ENCODE measurements at regions not wholly inside any gene's neighbourhood (a gene's known extent, or its start where the extent isn't known, plus 50 kb on each side); places are given as distances from the start of the nearest gene placed in this dataset.
A peak's percentile ranks its signal among the peaks of the same experiment; 100 is the strongest.
"Not testable (repeated sequence)": the region's sequence is repeated elsewhere in the genome, so short reads cannot be mapped to it uniquely, and the experiment has no call there.

DNA sequence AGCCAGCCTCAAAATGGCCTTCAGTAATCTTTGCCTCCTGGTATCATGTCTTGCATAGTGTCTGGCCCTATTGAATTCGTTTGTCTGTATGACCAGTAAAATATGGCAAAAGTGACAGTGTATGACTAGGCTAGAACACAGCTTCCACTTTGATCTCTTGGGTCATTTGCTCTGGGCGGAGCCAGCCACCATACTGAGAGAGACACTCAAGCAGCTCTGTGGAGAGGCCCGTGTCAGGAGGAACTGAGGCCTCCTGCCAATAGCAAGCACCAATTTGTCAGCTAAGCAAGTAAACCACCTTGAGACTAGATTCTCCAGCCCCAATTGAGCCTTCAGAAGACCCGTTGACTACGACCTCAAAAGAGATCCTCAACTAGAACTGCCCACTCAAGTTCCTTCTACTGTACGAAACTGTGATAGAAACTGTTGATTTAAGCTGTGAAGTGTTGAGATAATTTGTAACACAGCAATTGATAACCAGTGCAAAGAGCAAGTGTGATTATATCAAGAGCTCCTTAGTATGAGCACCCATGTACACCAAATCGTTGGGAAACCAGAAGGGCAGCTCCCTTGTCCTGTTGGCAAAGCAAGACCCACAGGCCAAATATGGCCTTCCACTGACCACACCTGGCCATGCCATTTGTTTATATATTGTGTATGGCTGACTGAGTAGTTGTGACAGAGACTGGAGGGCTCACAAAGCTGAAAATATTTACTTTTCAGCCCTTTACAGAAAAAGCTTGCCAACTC, 52.7 kb upstream of the SERBP1 start:
- DNase-seq (ENCODE audit: low spot score) = no peak

DNA sequence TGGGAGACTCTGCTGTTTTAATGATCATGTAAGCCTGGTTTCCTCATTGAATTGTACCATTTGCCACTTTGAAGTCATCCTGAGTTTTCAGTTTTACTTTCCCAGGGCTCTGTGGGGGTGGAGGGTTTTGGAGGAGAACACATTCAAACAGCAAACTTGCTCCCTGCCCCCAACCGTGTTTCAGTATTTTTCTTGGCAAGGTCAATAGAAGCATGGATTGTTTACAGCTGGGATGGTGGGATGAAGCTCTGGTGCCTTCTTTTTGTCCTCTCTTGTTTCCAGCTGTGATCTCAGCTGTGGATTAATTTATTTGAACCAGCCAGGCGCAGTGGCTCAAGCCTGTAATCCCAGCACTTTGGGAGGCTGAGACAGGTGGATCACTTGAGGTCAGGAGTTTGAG, 54.3 kb upstream of the SERBP1 start:
- no peak for DNase-seq (ENCODE audit: low spot score)
- intact Hi-C loops (cut with DNase I) = loop anchor here in 1 of 2 donors (10.0 kb wide), 1 partner anchor 270 kb away; no protein-coding TSS in a partner anchor

More for the DNA sequence above, 52.7 kb upstream of the SERBP1 start:
- intact Hi-C loops (cut with DNase I) = loop anchor here in 1 of 2 donors (10.0 kb wide), 1 partner anchor 268 kb away; no protein-coding TSS in a partner anchor

DNA sequence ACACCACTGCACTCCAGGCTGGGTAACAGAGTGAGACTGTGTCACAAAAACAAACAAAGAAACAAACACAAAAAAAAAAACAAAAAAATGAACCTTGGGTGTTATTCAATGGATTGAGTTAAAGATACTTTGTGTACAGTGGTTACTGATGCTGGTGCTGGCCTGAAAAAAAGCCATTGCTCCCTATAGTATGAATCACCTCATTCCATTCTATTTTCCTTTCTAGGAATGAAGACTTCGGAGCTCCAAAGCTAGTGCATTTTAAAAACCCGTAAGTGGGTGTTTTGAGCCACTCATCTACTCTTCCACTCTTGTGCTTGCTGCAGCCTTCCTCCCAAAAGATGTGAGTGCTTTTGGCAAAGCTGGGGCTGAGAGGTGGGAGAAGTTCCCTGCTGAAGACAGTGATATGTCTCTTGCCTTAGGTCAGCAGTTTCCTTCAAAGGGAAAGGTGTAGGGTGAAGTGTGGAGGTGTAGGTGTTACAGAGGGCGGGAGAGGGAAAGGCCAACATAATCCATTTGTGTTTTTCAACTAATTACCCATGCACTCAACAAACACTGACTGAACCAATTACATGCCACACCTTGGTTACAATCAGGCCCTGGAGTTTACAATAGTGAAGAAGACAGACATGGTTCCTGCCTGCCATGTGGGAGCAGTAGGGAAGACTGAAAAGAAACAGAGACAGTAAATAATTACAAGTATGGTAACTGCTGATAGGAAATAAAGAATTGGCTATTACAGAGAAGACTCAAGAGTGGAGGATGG, 55.0 kb upstream of the SERBP1 start:
- no peak for DNase-seq (ENCODE audit: low spot score)
- intact Hi-C loops (cut with DNase I) = loop anchor here in 1 of 2 donors (10.0 kb wide), 1 partner anchor 270 kb away; no protein-coding TSS in a partner anchor

DNA sequence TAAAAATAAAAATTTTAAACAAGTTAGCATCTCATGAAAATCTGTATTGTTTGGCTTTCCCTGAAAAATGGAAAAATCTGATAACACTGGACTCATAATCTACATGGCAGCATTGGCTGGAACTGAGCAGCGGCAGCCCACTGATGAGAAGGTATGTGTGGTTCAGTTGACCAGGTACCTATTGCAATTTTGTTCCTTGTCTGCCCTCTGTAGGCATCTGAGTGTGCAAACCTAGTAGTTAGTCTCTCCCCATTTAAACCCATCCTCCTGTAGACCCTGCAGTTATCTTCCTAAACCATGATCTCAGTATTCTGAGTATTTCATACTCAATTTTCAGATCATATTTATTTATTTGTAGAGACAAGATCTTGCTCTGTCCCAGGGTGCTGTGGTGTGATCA, 59.4 kb upstream of the SERBP1 start:
- DNase-seq (ENCODE audit: low spot score) = no peak
- intact Hi-C loops (cut with DNase I) = loop anchor here in 1 of 2 donors (10.0 kb wide), 1 partner anchor 275 kb away; no protein-coding TSS in a partner anchor

GRCh38 chr1:67491280-67491679, 61.1 kb upstream of the SERBP1 start:
- intact Hi-C loops (cut with DNase I) = no loop called here
- DNase-seq (ENCODE audit: low spot score) = no peak

DNA sequence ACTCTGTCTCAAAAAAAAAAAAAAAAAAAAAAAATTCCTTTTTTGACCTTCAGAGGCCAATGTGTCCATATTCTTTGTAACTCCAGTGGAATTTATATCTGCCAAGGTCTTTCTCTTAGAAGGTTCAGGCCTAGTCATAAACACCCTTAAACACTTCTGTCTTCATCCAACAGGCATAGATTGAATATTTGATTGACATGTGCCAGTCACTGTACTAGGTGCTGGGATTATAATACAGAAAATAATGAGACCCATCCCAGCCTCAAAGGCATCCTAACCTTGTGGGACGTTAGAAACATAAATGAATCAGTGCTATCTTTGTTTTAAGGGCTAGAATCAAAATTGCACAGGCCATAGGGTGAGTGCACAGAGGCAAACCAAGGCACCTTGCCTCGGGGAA, 62.9 kb upstream of the SERBP1 start:
- no peak for DNase-seq (ENCODE audit: low spot score)
- intact Hi-C loops (cut with DNase I) = no loop called here

GRCh38 chr1:67495327-67495726, 65.1 kb upstream of the SERBP1 start:
- DNase-seq (ENCODE audit: low spot score) = no peak
- intact Hi-C loops (cut with DNase I) = no loop called here

DNA sequence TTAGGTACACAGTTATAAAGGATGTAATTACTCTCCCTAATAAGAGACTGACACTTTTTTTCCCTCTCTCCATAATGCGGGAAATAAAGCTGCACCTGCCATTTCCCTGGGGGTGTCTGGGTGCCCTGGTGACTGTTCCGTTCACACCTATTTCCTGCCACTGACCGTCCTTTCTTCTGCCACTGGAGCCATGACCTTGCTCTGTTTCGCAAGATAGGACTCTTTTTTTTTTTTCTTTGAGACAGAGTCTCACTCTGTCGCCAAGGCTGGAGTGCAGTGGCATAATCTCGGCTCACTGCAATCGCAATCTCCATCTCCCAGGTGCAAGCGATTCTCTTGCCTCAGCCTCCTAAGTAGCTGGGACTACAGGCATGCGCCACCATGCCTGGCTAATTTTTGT, 66.1 kb upstream of the SERBP1 start:
- no peak for DNase-seq (ENCODE audit: low spot score)
- intact Hi-C loops (cut with DNase I) = no loop called here

DNA sequence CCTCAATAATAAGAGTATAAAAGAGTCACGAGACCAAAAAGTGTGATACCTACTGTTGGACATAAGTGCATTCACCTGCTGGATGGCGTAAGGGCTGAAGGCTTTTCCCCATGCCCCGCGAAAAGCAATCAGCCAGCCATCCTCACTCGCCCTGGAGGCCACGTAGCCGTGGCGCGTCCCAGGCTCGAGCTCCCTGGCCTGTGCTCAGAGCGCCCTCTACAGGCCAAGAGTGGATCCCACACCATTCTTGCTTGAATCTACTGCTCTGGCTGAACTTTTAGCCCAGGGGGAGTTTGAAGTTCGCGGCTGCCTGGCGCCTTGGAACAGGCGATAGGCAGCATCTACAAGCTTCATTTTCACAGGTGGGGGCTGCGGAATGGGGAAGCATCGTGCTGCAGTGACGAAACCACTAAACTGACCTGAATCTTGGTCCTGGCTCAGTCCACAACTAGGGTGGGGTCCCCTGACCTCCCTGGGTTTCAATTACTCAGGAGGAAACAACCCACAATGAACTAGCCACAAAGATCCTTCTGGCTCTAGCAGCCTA, 70.3 kb upstream of the SERBP1 start:
- peak; percentile 95 for DNase-seq (ENCODE audit: low spot score)
- intact Hi-C loops (cut with DNase I) = loop anchor here (5.0 to 10.0 kb wide), 2 partner anchors 153 to 156 kb away; no protein-coding TSS in a partner anchor

- intact Hi-C loops (cut with DNase I) = loop anchor here (5.0 to 10.0 kb wide), 2 partner anchors 157 to 159 kb away; no protein-coding TSS in a partner anchor
- no peak for DNase-seq (ENCODE audit: low spot score)
Measured at GRCh38 chr1:67503974-67504373, 73.8 kb upstream of the SERBP1 start.

- DNase-seq (ENCODE audit: low spot score); intact Hi-C loops (cut with DNase I): not testable (repeated sequence)
Measured at GRCh38 chr1:67513392-67514294, 83.4 kb upstream of the SERBP1 start.

GRCh38 chr1:67514300-67514699, 84.1 kb upstream of the SERBP1 start:
- intact Hi-C loops (cut with DNase I) = no loop called here

DNA sequence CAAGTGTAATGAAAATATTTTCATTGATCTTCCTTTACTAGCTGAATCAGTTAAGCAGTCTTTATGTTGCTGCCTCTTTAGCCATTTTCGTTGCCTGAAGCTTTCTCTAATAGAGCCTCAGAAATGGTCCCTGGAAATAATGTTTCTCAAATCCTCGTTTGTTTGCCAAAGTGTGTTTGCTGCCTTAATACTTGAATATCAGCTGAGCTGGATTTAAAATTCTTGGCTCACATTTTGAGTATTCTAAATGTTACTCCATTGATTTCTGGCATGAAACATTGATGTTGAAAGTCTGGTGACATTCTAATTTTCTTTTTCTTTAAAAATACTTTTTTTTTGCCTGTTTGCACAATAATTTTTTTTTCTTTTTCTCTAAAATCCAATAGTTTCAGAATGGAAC, 84.6 kb upstream of the SERBP1 start:
- DNase-seq (ENCODE audit: low spot score) = no peak
- intact Hi-C loops (cut with DNase I) = no loop called here

More at GRCh38 chr1:67514300-67514699, 84.1 kb upstream of the SERBP1 start:
- DNase-seq (ENCODE audit: low spot score) = no peak

DNA sequence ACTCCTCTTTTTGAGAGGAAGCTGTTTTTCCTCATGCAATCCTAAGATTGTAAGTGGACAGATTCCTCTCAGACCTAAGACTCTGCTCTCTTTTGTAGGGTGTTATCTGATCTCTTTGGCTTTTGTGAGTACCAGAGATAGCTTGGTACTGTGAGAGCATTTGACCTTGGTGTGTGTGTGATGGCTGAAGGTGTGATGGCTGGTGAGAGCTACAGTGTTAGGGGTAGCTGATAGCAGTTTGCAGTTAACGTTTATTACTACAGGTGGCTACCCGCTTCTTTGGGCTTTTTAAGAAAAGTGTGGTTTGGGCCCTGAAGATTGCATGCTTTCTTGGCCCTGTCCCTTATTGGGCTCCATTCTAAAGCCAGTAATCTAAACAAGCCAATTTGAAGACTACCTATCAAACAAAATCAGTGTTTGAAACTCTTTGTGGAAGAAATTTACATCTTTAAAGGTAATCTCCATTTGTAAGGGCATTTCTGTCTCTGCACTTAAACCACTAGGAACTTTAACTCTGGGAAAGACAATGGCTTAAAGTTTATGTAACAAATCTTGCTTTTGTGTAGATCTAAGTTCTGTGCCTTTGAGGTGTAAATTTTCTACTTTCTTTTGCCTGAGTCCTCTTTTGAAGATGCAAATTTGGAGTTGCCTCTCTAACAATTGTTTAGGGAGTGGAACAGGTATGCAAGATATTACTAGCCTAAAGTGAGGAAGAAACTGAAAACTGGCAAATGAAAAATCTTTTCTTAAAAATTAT, 85.3 kb upstream of the SERBP1 start:
- intact Hi-C loops (cut with DNase I) = no loop called here
- no peak for DNase-seq (ENCODE audit: low spot score)

DNA sequence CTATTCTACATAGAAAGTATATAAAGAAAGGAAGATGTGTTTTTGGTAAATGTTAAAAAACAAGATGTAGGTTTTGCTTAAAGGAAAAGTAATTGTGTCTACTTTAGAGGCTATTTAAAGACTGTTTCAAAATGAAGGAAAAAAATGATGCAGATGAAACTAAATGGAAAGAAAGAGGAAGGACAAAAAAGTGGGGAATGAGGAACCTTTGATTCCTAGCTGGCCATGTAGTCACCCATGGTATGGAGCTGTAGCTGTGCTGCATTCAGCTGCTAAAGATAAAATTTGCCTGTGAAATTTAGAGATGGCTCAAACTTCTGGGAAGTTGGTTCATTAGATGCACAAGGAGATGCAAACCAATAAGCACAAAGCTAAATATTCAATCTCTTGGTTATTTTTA, 86.8 kb upstream of the SERBP1 start:
- intact Hi-C loops (cut with DNase I) = no loop called here
- no peak for DNase-seq (ENCODE audit: low spot score)

DNA sequence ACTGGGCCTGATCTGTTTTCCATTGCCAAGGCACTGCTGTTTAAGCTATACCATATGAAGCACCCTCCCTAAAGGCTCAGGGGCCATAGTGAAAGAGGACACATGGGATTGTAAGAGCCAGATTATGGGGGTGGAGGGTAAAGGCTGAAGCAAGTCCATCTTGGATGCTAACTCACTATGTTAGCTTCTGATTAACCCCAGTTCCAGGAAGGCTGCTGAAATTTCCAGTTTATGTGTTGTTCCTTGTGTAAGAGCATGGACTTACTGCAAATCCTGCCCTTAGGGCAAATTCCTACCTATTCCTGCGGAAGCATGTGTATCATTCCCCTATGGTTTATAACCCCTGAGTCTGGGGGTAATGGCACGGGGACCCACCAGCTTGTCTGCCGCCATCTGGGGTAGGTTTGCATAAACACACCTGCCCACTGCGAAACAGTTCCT, 91.8 kb upstream of the SERBP1 start:
- DNase-seq (ENCODE audit: low spot score) = no peak
- intact Hi-C loops (cut with DNase I) = no loop called here

DNA sequence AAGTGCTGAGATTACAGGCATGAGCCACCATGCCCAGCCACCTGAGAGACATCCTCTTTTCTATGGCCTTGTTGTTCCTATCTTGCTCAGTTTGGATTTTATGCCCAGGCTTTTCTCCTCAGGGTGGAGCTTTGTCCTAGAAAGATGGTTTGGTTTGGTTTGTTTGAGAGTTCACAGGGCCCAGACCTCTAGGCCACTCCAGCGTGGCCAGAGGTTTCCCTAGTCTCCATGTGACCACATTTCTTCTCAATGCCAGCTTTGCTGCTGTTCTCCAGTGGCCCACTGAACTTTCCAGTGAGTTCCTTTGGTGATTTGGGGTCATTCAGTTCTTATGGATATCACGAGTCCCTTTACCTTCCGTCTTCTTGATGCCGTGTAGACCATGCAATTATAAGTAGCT, 92.6 kb upstream of the SERBP1 start:
- DNase-seq (ENCODE audit: low spot score) = no peak
- intact Hi-C loops (cut with DNase I) = no loop called here
